Liver (tissue), 3 donors: ENCODE measurements at regions not wholly inside any gene's neighbourhood (a gene's known extent, or its start where the extent isn't known, plus 50 kb on each side); places are given as distances from the start of the nearest gene placed in this dataset.

Experiments
- ATF3 ChIP-seq: IDR thresholded peaks from 2 replicates; pipeline ENCODE4 v1.6.1; 2016; ENCODE audit warnings: antibody characterized with exemption
- CTCF ChIP-seq: fragments of 150-350 bp; IDR thresholded peaks from 2 replicates; pipeline ENCODE4 v1.5.1; 2017; ENCODE audit warnings: improper control_type of control experiment, low read depth, low read length; ENCODE audit not compliant: missing input control
- MAX ChIP-seq: IDR thresholded peaks from 2 replicates; pipeline ENCODE4 v1.6.1; 2016; ENCODE audit warnings: antibody characterized with exemption
- donor health status: healthy.
- donor health status: healthy.

GRCh38 chr3:95711789-95712188 lies 1102.6 kb upstream of the EPHA6 start:
- TF ChIP-seq CTCF (no peak), MAX (no peak), ATF3 (no peak)
